Keratinocyte (primary cell): ENCODE measurements at regions not wholly inside any gene's neighbourhood (a gene's known extent, or its start where the extent isn't known, plus 50 kb on each side); places are given as distances from the start of the nearest gene placed in this dataset.

Source experiments
- CTCF ChIP-seq, 3 experiments: IDR thresholded peaks in 1 of 3; conservative IDR thresholded peaks in 1 of 3; optimal IDR thresholded peaks in 1 of 3; 2 replicates in 2 of 3; 3 replicates in 1 of 3; pipeline versions ENCODE3 to v1.5.1; 2011; ENCODE audit warnings: low read length in 3 of 3, mild to moderate bottlenecking in 3 of 3, moderate library complexity in 2 of 3, control low read depth in 1 of 3, inconsistent platforms in 1 of 3; ENCODE audit not compliant: insufficient read depth in 2 of 3; ENCODE audit errors: extremely low read depth in 1 of 3
- EZH2 ChIP-seq: IDR thresholded peaks from one replicate; pipeline ENCODE4 v1.6.1; 2012; ENCODE audit warnings: inconsistent platforms, mild to moderate bottlenecking, low read length, moderate library complexity

GRCh38 chr13:90800082-90800746 is 547.3 kb upstream of the MIR17HG start:
- no peak for TF ChIP-seq EZH2
- no peak for TF ChIP-seq CTCF (optimal IDR thresholded peaks at IDR 0.05 in 1 of 3, IDR thresholded peaks at IDR 0.05 in 1 of 3, conservative IDR thresholded peaks at IDR 0.05 in 1 of 3; ENCODE audit: extremely low read depth in 1 of 3, insufficient read depth in 2 of 3, low read length in 3 of 3)
